K562 (cell line): ENCODE measurements at regions not wholly inside any gene's neighbourhood (a gene's known extent, or its start where the extent isn't known, plus 50 kb on each side); places are given as distances from the start of the nearest gene placed in this dataset.

Experiments
- ATAC-seq: fragments of 200-7000 bp; cut with Tn5 transposase; 3 replicates; pipeline ENCODE4 v1.9.1; 2020; ENCODE audit warnings: moderate library complexity
- BruUV-seq: library from RNA; stranded (reverse); fragments of 400-500 nt; replicated peaks from 2 replicates; lab custom pipeline; 2021; lab: Mats Ljungman, UMichigan
- CTCF ChIA-PET: fragments of 300-600 bp; formaldehyde crosslinking; extraction: SDS; loops from one replicate; lab custom pipeline; 2021; ENCODE audit warnings: low intra/inter-chr PET ratio; lab: Yijun Ruan, JAX
- POLR2A ChIA-PET: fragments of 300-600, 350-650 bp; sonication (Branson Sonifier 250); formaldehyde crosslinking; extraction: SDS; loops from one replicate; lab custom pipeline; 2021; ENCODE audit warnings: antibody characterized with exemption, inconsistent platforms; lab: Yijun Ruan, JAX
- DNase-seq, 4 experiments: peaks; one replicate each; pipeline versions ENCODE4 v3.0.0 to v3.0.0-alpha.2; 2011 to 2018; ENCODE audit warnings: low spot score in 3 of 4, mixed read lengths in 3 of 4; ENCODE audit errors: extremely low read depth in 1 of 4
- FAIRE-seq: peaks from 2 replicates; lab custom pipeline; 2011; peaks lifted over from hg19 to GRCh38; lab: Jason Lieb, UNC
- H2AFZ ChIP-seq: 2 replicates; pipeline ENCODE4 v1.6.0; 2011; ENCODE audit warnings: low read depth, low read length, control low read depth, inconsistent platforms
- H3K27ac ChIP-seq: fragments of 200-600 bp; 3 replicates; pipeline ENCODE4 v1.8.0; 2011; ENCODE audit warnings: low read depth, mild to moderate bottlenecking, control low read depth, inconsistent platforms, low read length, moderate library complexity, mixed read lengths; ENCODE audit errors: extremely low read depth
- H3K27me3 ChIP-seq, 2 experiments: fragments of 300-600 bp in 1 of 2; 2 replicates in 1 of 2; 3 replicates in 1 of 2; pipeline versions ENCODE4 v1.6.0 to v1.8.0; 2011; ENCODE audit warnings: inconsistent platforms in 2 of 2, low read length in 2 of 2, mild to moderate bottlenecking in 1 of 2, mixed read lengths in 1 of 2, moderate library complexity in 1 of 2; ENCODE audit not compliant: control insufficient read depth in 2 of 2, insufficient read depth in 2 of 2
- H3K36me3 ChIP-seq: fragments of 300-600 bp; 3 replicates; pipeline ENCODE4 v1.8.0; 2011; ENCODE audit warnings: mild to moderate bottlenecking, low read length, inconsistent platforms; ENCODE audit not compliant: control insufficient read depth, insufficient read depth
- H3K4me1 ChIP-seq, 2 experiments: fragments of 200-600 bp in 1 of 2; replicated peaks in 1 of 2; 2 replicates in 1 of 2; 3 replicates in 1 of 2; pipeline versions ENCODE4 v1.5.1 to v1.8.0; 2011; ENCODE audit warnings: inconsistent platforms in 2 of 2, low read length in 2 of 2, mild to moderate bottlenecking in 1 of 2, mixed read lengths in 1 of 2, moderate library complexity in 1 of 2; ENCODE audit not compliant: control insufficient read depth in 2 of 2, insufficient read depth in 2 of 2
- H3K4me2 ChIP-seq: 2 replicates; pipeline ENCODE4 v1.6.1; 2011; ENCODE audit warnings: low read length, control low read depth, inconsistent platforms, mixed read lengths; ENCODE audit not compliant: insufficient read depth
- H3K4me3 ChIP-seq: fragments of 200-600 bp; sonication (generic), shearing (Covaris generic); 2 replicates; pipeline ENCODE4 v1.5.1; 2016; ENCODE audit warnings: control low read depth, inconsistent platforms
- H3K79me2 ChIP-seq: fragments of 200-600 bp; 3 replicates; pipeline ENCODE4 v1.8.0; 2011; ENCODE audit warnings: low read length, inconsistent platforms; ENCODE audit not compliant: control insufficient read depth, insufficient read depth
- H3K9ac ChIP-seq, 2 experiments: 2 replicates each; pipeline versions ENCODE4 v1.6.0 to v1.6.1; 2011; ENCODE audit warnings: low read depth in 2 of 2, low read length in 2 of 2, control low read depth in 1 of 2, inconsistent platforms in 1 of 2, mild to moderate bottlenecking in 1 of 2, mixed read lengths in 1 of 2; ENCODE audit not compliant: insufficient read depth in 1 of 2
- H3K9me1 ChIP-seq: one replicate; pipeline ENCODE4 v1.6.0; 2011; ENCODE audit warnings: inconsistent platforms, mild to moderate bottlenecking, low read length, moderate library complexity; ENCODE audit not compliant: control insufficient read depth, insufficient read depth
- H3K9me3 ChIP-seq: replicated peaks from 2 replicates; pipeline ENCODE4 v1.5.1; 2011; ENCODE audit warnings: low read depth, low read length, inconsistent platforms; ENCODE audit not compliant: control insufficient read depth, insufficient read depth
- H4K20me1 ChIP-seq: replicated peaks from 2 replicates; pipeline ENCODE4 v1.6.1; 2011; ENCODE audit warnings: low read length, inconsistent platforms, mixed read lengths; ENCODE audit not compliant: control insufficient read depth, insufficient read depth
- ATF1 ChIP-seq, 2 experiments: fragments of 450-650 bp in 1 of 2; IDR thresholded peaks; 2 replicates each; pipeline ENCODE4 v1.6.1; 2016; ENCODE audit warnings: missing compliant biosample characterization in 1 of 2, missing genetic modification characterization in 1 of 2
- BRCA1 ChIP-seq, 2 experiments: fragments of 450-650 bp in 1 of 2; sonication (generic) in 1 of 2; formaldehyde crosslinking in 1 of 2; IDR thresholded peaks; 2 replicates each; pipeline versions ENCODE4 v1.5.0 to v1.6.1; 2017 to 2020; ENCODE audit warnings: mild to moderate bottlenecking in 1 of 2, missing genetic modification reagents in 1 of 2
- DNMT1 ChIP-seq: fragments of 450-650 bp; IDR thresholded peaks from 2 replicates; pipeline ENCODE4 v1.6.1; 2016; ENCODE audit warnings: antibody characterized with exemption, mild to moderate bottlenecking
- FOXA1 ChIP-seq: fragments of 450-650 bp; IDR thresholded peaks from 2 replicates; pipeline ENCODE4 v1.6.1; 2016; ENCODE audit warnings: mild to moderate bottlenecking, borderline replicate concordance
- MAFF ChIP-seq: IDR thresholded peaks from 2 replicates; pipeline ENCODE4 v1.6.1; 2012; ENCODE audit warnings: low read length, improper control_type of control experiment
- SNIP1 ChIP-seq: fragments of 450-650 bp; IDR thresholded peaks from 2 replicates; pipeline ENCODE4 v1.7.1; 2017; ENCODE audit warnings: low read depth, mild to moderate bottlenecking
- TEAD4 ChIP-seq, 2 experiments: sonication (generic) in 1 of 2; formaldehyde crosslinking in 1 of 2; IDR thresholded peaks; 2 replicates each; pipeline versions ENCODE4 v1.6.1 to v1.8.0; 2012 to 2022; ENCODE audit warnings: borderline replicate concordance in 1 of 2, inconsistent platforms in 1 of 2, low read length in 1 of 2, mild to moderate bottlenecking in 1 of 2, missing genetic modification reagents in 1 of 2
- ZNF197 ChIP-seq: fragments of 200-800 bp; sonication (Bioruptor generic); IDR thresholded peaks from 2 replicates; pipeline ENCODE4 v1.6.1; 2016; ENCODE audit warnings: low read depth, missing genetic modification characterization, missing compliant biosample characterization
- ZNF263 ChIP-seq: sonication (generic); formaldehyde crosslinking; IDR thresholded peaks from 2 replicates; pipeline ENCODE4 v1.8.0; 2022; ENCODE audit warnings: mild to moderate bottlenecking, missing genetic modification reagents, borderline replicate concordance
- ZNF696 ChIP-seq: fragments of 250-450 bp; sonication (Bioruptor Pico); conservative IDR thresholded peaks from 2 replicates; pipeline ENCODE4 v1.4.0; 2020; ENCODE audit warnings: mild to moderate bottlenecking, moderate library complexity
- ZNF764 ChIP-seq: fragments of 250-450 bp; sonication (Bioruptor Pico); IDR thresholded peaks from 2 replicates; pipeline ENCODE4 v1.4.0; 2020; ENCODE audit warnings: low read depth, mild to moderate bottlenecking, moderate library complexity
- ZNF830 ChIP-seq: fragments of 250-450 bp; sonication (Bioruptor Pico); IDR thresholded peaks from 2 replicates; pipeline ENCODE4 v1.5.0; 2021; ENCODE audit warnings: mild to moderate bottlenecking
- WGBS: fragments of 100-300 bp; shearing (Covaris generic); methylation state at CpG from one replicate; pipeline ENCODE4 v1.1.6; 2016; ENCODE audit warnings: low coverage, mixed read lengths; ENCODE audit not compliant: insufficient coverage; ENCODE audit errors: missing lambda C conversion rate; 5-methylcytosine and 5-hydroxymethylcytosine counted together
- in situ Hi-C: fragments of 300-500 bp; cut with MboI; formaldehyde crosslinking; loops from 4 replicates; pipeline ENCODE4 v1.15.0; 2018; ENCODE audit warnings: inconsistent platforms, mixed read lengths
- intact Hi-C: fragments of 100-400 bp; cut with micrococcal nuclease; formaldehyde crosslinking; loops from 2 replicates; pipeline ENCODE4 v1.14.2; 2022
- TF ChIP-seq, protein P1 (sequence below): sonication (generic); IDR thresholded peaks from 2 replicates; pipeline ENCODE4 v1.6.1; 2016
- TF ChIP-seq, protein P2 (sequence below): sonication (generic); formaldehyde crosslinking; IDR thresholded peaks from 2 replicates; pipeline ENCODE4 v1.9.0; 2022; ENCODE audit warnings: mild to moderate bottlenecking, missing genetic modification reagents

DNA sequence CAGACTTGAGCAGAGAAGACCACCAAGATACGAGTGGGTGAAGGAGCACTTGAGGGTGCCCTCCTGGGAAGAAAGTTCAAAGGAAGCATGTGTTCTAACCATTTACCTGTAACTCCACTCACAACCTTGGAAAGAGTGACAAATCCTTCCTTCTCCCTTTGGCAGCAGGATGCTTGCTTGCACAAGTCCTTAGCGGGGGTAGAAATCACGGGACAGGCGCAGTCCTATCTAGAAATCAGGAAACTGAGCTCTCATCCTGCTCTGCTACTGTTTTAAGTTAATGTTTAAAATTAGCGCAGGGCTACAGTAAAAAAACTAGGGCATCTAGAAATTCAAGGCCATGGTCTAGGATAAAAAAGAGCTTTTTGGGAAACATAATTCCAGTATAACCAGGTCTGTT lies 100.9 kb upstream of the PTPRM start:
- ATAC-seq: no peak
- BruUV-seq: no TSS peak
- no peak for DNase-seq
- H3K27me3 ChIP-seq: no peaks in the 10 kb centered on the region; a peak in 1 of 5 replicates
- intact Hi-C loops: no loop called here
- no peak overlapping the region for H3K27ac ChIP-seq
- no peaks in the 10 kb centered on the region for H3K9me3 ChIP-seq
- H3K4me1 ChIP-seq: no peaks in the 10 kb centered on the region; a peak in 2 of 5 replicates
- ChIA-PET CTCF (no interaction called here), POLR2A (interaction anchor here (0.5 kb wide), 1 partner anchor 907 kb away, joined by 3 read pairs; no protein-coding TSS in a partner anchor)
- no peak overlapping the region for H3K9ac ChIP-seq
- no peak overlapping the region for H2AFZ ChIP-seq
- in situ Hi-C loops: no loop called here
- H3K36me3 ChIP-seq: no peaks in the 10 kb centered on the region
- 0% methylated on average over 5 of the region's 5 CpGs for WGBS
- no peak overlapping the region for H3K4me3 ChIP-seq
- no peaks in the 10 kb centered on the region for H3K79me2 ChIP-seq
- no peaks in the 10 kb centered on the region for H4K20me1 ChIP-seq
- no peak for FAIRE-seq
- no peak overlapping the region for H3K4me2 ChIP-seq
- TF ChIP-seq ZNF696 (no peak), FOXA1 (no peak), TEAD4 (IDR thresholded peaks at IDR 0.05; ENCODE audit: low read length) (no peak), TEAD4 (CRISPR knock-in tag; IDR thresholded peaks at IDR 0.05; ENCODE audit: borderline replicate concordance) (no peak), SNIP1 (no peak), BRCA1 (IDR thresholded peaks at IDR 0.05) (no peak), BRCA1 (CRISPR knock-in tag; IDR thresholded peaks at IDR 0.05) (no peak), ZNF263 (CRISPR knock-in tag) (no peak), ZNF764 (CRISPR knock-in tag) (no peak), MAFF (no peak), ATF1 (CRISPR knock-in tag; IDR thresholded peaks at IDR 0.05) (no peak), ATF1 (tag; IDR thresholded peaks at IDR 0.05) (no peak), ZNF197 (CRISPR knock-in tag) (no peak), ZNF830 (CRISPR knock-in tag) (no peak), DNMT1 (no peak)
- TF ChIP-seq, protein P1, sequence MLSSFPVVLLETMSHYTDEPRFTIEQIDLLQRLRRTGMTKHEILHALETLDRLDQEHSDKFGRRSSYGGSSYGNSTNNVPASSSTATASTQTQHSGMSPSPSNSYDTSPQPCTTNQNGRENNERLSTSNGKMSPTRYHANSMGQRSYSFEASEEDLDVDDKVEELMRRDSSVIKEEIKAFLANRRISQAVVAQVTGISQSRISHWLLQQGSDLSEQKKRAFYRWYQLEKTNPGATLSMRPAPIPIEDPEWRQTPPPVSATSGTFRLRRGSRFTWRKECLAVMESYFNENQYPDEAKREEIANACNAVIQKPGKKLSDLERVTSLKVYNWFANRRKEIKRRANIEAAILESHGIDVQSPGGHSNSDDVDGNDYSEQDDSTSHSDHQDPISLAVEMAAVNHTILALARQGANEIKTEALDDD: no peak
- TF ChIP-seq, protein P2, sequence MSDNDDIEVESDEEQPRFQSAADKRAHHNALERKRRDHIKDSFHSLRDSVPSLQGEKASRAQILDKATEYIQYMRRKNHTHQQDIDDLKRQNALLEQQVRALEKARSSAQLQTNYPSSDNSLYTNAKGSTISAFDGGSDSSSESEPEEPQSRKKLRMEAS (CRISPR knock-in tag): no peak
- no peaks in the 10 kb centered on the region for H3K9me1 ChIP-seq
